GM12878 (cell line): ENCODE measurements at regions not wholly inside any gene's neighbourhood (a gene's known extent, or its start where the extent isn't known, plus 50 kb on each side); places are given as distances from the start of the nearest gene placed in this dataset.

Experiments used
- ATAC-seq: fragments of 200-7000 bp; cut with Tn5 transposase; 3 replicates; pipeline ENCODE4 v1.9.1; 2020; ENCODE audit warnings: mild to moderate bottlenecking, moderate library complexity
- BruUV-seq: library from RNA; stranded (reverse); fragments of 400-500 nt; replicated peaks from 2 replicates; lab custom pipeline; 2021; lab: Mats Ljungman, UMichigan
- CTCF ChIA-PET: fragments of 300-600 bp; sonication (Branson Sonifier 250); formaldehyde crosslinking; extraction: SDS; loops from one replicate; lab custom pipeline; 2021; ENCODE audit warnings: inconsistent platforms; lab: Yijun Ruan, JAX
- POLR2A ChIA-PET: fragments of 350-600 bp; formaldehyde crosslinking; extraction: SDS; loops from one replicate; lab custom pipeline; 2021; ENCODE audit warnings: inconsistent platforms; lab: Charles Lee
- RAD21 ChIA-PET: fragments of 300-600 bp; sonication (Branson Sonifier 250); formaldehyde crosslinking; loops from one replicate; lab custom pipeline; 2023; ENCODE audit warnings: antibody characterized with exemption; ENCODE audit not compliant: unreplicated experiment; lab: Charles Lee
- SMC1A ChIA-PET: fragments of 300-600 bp; sonication (Branson Sonifier 250); formaldehyde crosslinking; loops from one replicate; lab custom pipeline; 2023; ENCODE audit not compliant: unreplicated experiment, uncharacterized antibody; lab: Charles Lee
- DNase-seq: peaks from one replicate; pipeline ENCODE4 v3.0.0-alpha.2; 2011; ENCODE audit warnings: low read depth, low spot score
- FAIRE-seq: peaks from 3 replicates; lab custom pipeline; 2011; peaks lifted over from hg19 to GRCh38; lab: Jason Lieb, UNC
- H2AFZ ChIP-seq: 2 replicates; pipeline ENCODE4 v1.6.0; 2011; ENCODE audit warnings: low read depth, low read length, control low read depth; ENCODE audit not compliant: control insufficient read depth
- H3K27ac ChIP-seq: 2 replicates; pipeline ENCODE4 v1.5.1; 2011; ENCODE audit warnings: control low read depth; ENCODE audit not compliant: control insufficient read depth, insufficient read depth
- H3K27me3 ChIP-seq, 2 experiments: replicated peaks in 1 of 2; 2 replicates each; pipeline versions ENCODE4 v1.6.0 to v1.6.1; 2011; ENCODE audit warnings: low read length in 1 of 2; ENCODE audit not compliant: control insufficient read depth in 2 of 2, insufficient read depth in 2 of 2
- H3K36me3 ChIP-seq, 2 experiments: 2 replicates each; pipeline ENCODE4 v1.5.1; 2011; ENCODE audit warnings: low read length in 1 of 2; ENCODE audit not compliant: control insufficient read depth in 2 of 2, insufficient read depth in 2 of 2
- H3K4me1 ChIP-seq: 2 replicates; pipeline ENCODE4 v1.6.1; 2011; ENCODE audit warnings: mild to moderate bottlenecking, low read length, moderate library complexity, mixed read lengths; ENCODE audit not compliant: control insufficient read depth, insufficient read depth
- H3K4me2 ChIP-seq: 2 replicates; pipeline ENCODE4 v1.6.0; 2011; ENCODE audit warnings: control low read depth; ENCODE audit not compliant: control insufficient read depth, insufficient read depth
- H3K4me3 ChIP-seq: fragments of 200-600 bp; sonication (generic); 2 replicates; pipeline ENCODE4 v1.5.1; 2016
- H3K79me2 ChIP-seq: 2 replicates; pipeline ENCODE4 v1.6.0; 2011; ENCODE audit warnings: low read length; ENCODE audit not compliant: control insufficient read depth, insufficient read depth
- H3K9ac ChIP-seq: 2 replicates; pipeline ENCODE4 v1.8.0; 2011; ENCODE audit warnings: low read length, control low read depth, mixed read lengths; ENCODE audit not compliant: control insufficient read depth, insufficient read depth
- H3K9me3 ChIP-seq: replicated peaks from 3 replicates; pipeline ENCODE4 v1.5.1; 2011; ENCODE audit warnings: mild to moderate bottlenecking, low read length; ENCODE audit not compliant: control insufficient read depth, insufficient read depth
- H4K20me1 ChIP-seq: 2 replicates; pipeline ENCODE4 v1.6.0; 2011; ENCODE audit not compliant: control insufficient read depth, insufficient read depth
- BHLHE40 ChIP-seq, 2 experiments: fragments of 450-650 bp in 1 of 2; IDR thresholded peaks; 2 replicates each; pipeline ENCODE4 v1.6.1; 2011 to 2017; ENCODE audit warnings: low read depth in 2 of 2, borderline replicate concordance in 1 of 2, improper control_type of control experiment in 1 of 2, low read length in 1 of 2, mild to moderate bottlenecking in 1 of 2
- BMI1 ChIP-seq: fragments of 450-650 bp; IDR thresholded peaks from 2 replicates; pipeline ENCODE4 v1.6.1; 2016; ENCODE audit warnings: mild to moderate bottlenecking, moderate library complexity, borderline replicate concordance
- CBX3 ChIP-seq: fragments of 200-600 bp; sonication (generic); IDR thresholded peaks from 2 replicates; pipeline ENCODE4 v1.6.1; 2016; ENCODE audit warnings: low read depth, borderline replicate concordance
- CHD4 ChIP-seq: fragments of 200-600 bp; sonication (generic); IDR thresholded peaks from 2 replicates; pipeline ENCODE4 v1.6.1; 2016; ENCODE audit warnings: mild to moderate bottlenecking
- ESRRA ChIP-seq: IDR thresholded peaks from 2 replicates; pipeline ENCODE4 v1.6.1; 2012; ENCODE audit warnings: mild to moderate bottlenecking, low read length, improper control_type of control experiment
- ETV6 ChIP-seq, 2 experiments: fragments of 450-650 bp in 1 of 2; IDR thresholded peaks in 1 of 2; conservative IDR thresholded peaks in 1 of 2; 2 replicates each; pipeline ENCODE4 v1.6.1; 2014; ENCODE audit warnings: antibody characterized with exemption in 1 of 2, borderline replicate concordance in 1 of 2, low read depth in 1 of 2, mild to moderate bottlenecking in 1 of 2, moderate library complexity in 1 of 2
- FOS ChIP-seq: IDR thresholded peaks from 3 replicates; pipeline ENCODE4 v1.6.1; 2011; ENCODE audit warnings: borderline replicate concordance; ENCODE audit not compliant: insufficient read length; ENCODE audit errors: extremely low read depth
- HDAC2 ChIP-seq: fragments of 200-600 bp; sonication (generic); IDR thresholded peaks from 2 replicates; pipeline ENCODE4 v1.6.1; 2017
- HDGF ChIP-seq: fragments of 450-650 bp; IDR thresholded peaks from 2 replicates; pipeline ENCODE4 v1.6.1; 2016; ENCODE audit warnings: antibody characterized with exemption
- HSF1 ChIP-seq: fragments of 150-350 bp; IDR thresholded peaks from 2 replicates; pipeline ENCODE4 v1.6.1; 2014; ENCODE audit warnings: mild to moderate bottlenecking, low read depth, low read length
- NBN ChIP-seq: fragments of 450-650 bp; IDR thresholded peaks from 2 replicates; pipeline ENCODE4 v1.6.1; 2016
- RELA ChIP-seq: fragments of 450-650 bp; IDR thresholded peaks from 2 replicates; pipeline ENCODE4 v1.8.0; 2014; ENCODE audit warnings: borderline replicate concordance; ENCODE audit not compliant: partially characterized antibody
- RUNX3 ChIP-seq: IDR thresholded peaks from 2 replicates; pipeline ENCODE4 v1.6.1; 2012; ENCODE audit warnings: low read length, inconsistent platforms
- SMAD1 ChIP-seq: fragments of 450-650 bp; IDR thresholded peaks from 2 replicates; pipeline ENCODE4 v1.6.1; 2018; ENCODE audit warnings: mild to moderate bottlenecking, low read depth; ENCODE audit not compliant: partially characterized antibody
- TARDBP ChIP-seq: IDR thresholded peaks from 2 replicates; pipeline ENCODE4 v1.6.1; 2016; ENCODE audit warnings: borderline replicate concordance
- WGBS: methylation state at CpG from one replicate; pipeline ENCODE4 v1.1.6; 2016; ENCODE audit warnings: low lambda C conversion rate; ENCODE audit not compliant: insufficient replicate concordance, insufficient coverage; ENCODE audit errors: missing lambda C conversion rate; 5-methylcytosine and 5-hydroxymethylcytosine counted together
- in situ Hi-C: fragments of 300-500 bp; cut with MboI; formaldehyde crosslinking; loops from 9 replicates; pipeline ENCODE4 v1.14.3; 2018; ENCODE audit warnings: mixed read lengths
- intact Hi-C: fragments of 100-400 bp; cut with micrococcal nuclease; formaldehyde crosslinking; loops from one replicate; pipeline ENCODE4 v1.14.2; 2022; ENCODE audit not compliant: unreplicated experiment
- TF ChIP-seq, protein P1 (sequence below): IDR thresholded peaks from 2 replicates; pipeline ENCODE4 v1.6.1; 2011; ENCODE audit warnings: mild to moderate bottlenecking, low read depth, low read length, moderate library complexity; ENCODE audit not compliant: insufficient replicate concordance
- TF ChIP-seq, protein P2 (sequence below): fragments of 450-650 bp; IDR thresholded peaks from 2 replicates; pipeline ENCODE4 v1.6.1; 2016; ENCODE audit warnings: mild to moderate bottlenecking

DNA sequence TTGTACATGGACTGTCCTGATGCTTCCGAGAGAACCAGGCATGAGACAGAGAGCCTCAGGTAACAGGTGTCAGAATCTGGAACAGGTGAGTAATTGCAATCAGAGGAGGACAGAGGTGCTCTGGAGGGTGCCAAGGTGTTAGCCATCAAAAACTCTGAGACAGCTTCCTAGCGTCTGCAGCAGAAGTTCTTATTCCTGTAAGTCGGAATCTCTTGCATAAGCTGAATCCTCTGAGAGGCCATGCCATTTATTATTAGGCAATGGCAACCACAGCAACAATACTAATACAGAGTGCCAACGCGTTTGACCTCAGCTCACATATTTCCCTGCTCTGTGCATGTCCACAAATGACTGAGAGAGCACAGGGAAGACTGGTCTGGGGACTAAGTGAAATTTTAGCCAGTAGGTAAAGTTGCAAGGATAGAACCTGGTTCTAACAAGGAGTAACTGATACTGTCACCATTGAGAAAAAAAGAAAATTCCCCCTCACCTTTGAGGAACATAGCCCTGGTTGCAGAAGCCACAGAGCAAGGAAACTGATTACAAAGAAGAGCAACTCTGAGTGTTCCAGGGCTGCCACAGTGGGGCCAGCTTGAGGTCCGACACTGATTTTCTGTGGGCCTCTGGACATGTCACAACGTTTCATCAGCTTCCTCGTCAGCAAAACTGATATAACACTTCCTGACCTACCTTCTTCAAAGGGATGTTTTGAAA lies 55.1 kb upstream of the ACSL3 start:
- RAD21 ChIA-PET = no interaction called here

More for the DNA sequence above, 55.1 kb upstream of the ACSL3 start:
- no peak overlapping the region for H3K27ac ChIP-seq
- no peak overlapping the region for H3K4me2 ChIP-seq
- H3K36me3 ChIP-seq = no peaks in the 10 kb centered on the region
- ChIA-PET POLR2A (interaction anchor here (0.6 kb wide), 1 partner anchor 125 kb away, joined by 3 read pairs; no protein-coding TSS in a partner anchor), SMC1A (interaction anchor here (1.0 kb wide), 1 partner anchor 97 kb away, joined by 3 read pairs; no protein-coding TSS in a partner anchor)
- no peak for FAIRE-seq
- no peak for DNase-seq
- H3K4me1 ChIP-seq = no peaks in the 10 kb centered on the region
- no peaks in the 10 kb centered on the region for H3K79me2 ChIP-seq
- H3K9ac ChIP-seq = no peak overlapping the region
- 45% methylated on average over 8 of the region's 8 CpGs for WGBS
- in situ Hi-C loops = no loop called here
- TF ChIP-seq RELA (no peak), CHD4 (no peak), NBN (no peak), RUNX3 (no peak), TARDBP (no peak), ETV6 (conservative IDR thresholded peaks at IDR 0.05 in 1 of 2, IDR thresholded peaks at IDR 0.05 in 1 of 2; ENCODE audit: borderline replicate concordance in 1 of 2, low read depth in 1 of 2) (no peak), HSF1 (no peak), SMAD1 (no peak), HDGF (no peak), FOS (no peak), CBX3 (no peak), BMI1 (no peak), BHLHE40 (IDR thresholded peaks at IDR 0.05; ENCODE audit: borderline replicate concordance in 1 of 2, low read depth in 2 of 2, low read length in 1 of 2) (no peak), HDAC2 (no peak), ESRRA (no peak)
- TF ChIP-seq, protein P1, sequence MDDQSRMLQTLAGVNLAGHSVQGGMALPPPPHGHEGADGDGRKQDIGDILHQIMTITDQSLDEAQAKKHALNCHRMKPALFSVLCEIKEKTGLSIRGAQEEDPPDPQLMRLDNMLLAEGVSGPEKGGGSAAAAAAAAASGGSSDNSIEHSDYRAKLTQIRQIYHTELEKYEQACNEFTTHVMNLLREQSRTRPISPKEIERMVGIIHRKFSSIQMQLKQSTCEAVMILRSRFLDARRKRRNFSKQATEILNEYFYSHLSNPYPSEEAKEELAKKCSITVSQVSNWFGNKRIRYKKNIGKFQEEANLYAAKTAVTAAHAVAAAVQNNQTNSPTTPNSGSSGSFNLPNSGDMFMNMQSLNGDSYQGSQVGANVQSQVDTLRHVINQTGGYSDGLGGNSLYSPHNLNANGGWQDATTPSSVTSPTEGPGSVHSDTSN = no peak
- TF ChIP-seq, protein P2, sequence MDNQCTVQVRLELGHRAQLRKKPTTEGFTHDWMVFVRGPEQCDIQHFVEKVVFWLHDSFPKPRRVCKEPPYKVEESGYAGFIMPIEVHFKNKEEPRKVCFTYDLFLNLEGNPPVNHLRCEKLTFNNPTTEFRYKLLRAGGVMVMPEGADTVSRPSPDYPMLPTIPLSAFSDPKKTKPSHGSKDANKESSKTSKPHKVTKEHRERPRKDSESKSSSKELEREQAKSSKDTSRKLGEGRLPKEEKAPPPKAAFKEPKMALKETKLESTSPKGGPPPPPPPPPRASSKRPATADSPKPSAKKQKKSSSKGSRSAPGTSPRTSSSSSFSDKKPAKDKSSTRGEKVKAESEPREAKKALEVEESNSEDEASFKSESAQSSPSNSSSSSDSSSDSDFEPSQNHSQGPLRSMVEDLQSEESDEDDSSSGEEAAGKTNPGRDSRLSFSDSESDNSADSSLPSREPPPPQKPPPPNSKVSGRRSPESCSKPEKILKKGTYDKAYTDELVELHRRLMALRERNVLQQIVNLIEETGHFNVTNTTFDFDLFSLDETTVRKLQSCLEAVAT = no peak
- TF ChIP-seq, all 136 proteins: peak for 0
- Histone ChIP-seq H3K4me3 (no peak overlapping the region), H4K20me1 (no peaks in the 10 kb centered on the region), H3K9me3 (no peaks in the 10 kb centered on the region), H3K27me3 (no peaks in the 10 kb centered on the region; a peak in 2 of 4 replicates), H2AFZ (no peak overlapping the region)
- intact Hi-C loops = no loop called here
- no peak for ATAC-seq
- CTCF ChIA-PET = no interaction called here
- BruUV-seq = no TSS peak
